GM12801 (cell line): ENCODE measurements at regions not wholly inside any gene's neighbourhood (a gene's known extent, or its start where the extent isn't known, plus 50 kb on each side); places are given as distances from the start of the nearest gene placed in this dataset.

Experiments
- CTCF ChIP-seq: IDR thresholded peaks from one replicate; pipeline ENCODE4 v1.5.1; 2011; ENCODE audit warnings: control low read depth; ENCODE audit not compliant: insufficient read length; ENCODE audit errors: extremely low read depth

DNA sequence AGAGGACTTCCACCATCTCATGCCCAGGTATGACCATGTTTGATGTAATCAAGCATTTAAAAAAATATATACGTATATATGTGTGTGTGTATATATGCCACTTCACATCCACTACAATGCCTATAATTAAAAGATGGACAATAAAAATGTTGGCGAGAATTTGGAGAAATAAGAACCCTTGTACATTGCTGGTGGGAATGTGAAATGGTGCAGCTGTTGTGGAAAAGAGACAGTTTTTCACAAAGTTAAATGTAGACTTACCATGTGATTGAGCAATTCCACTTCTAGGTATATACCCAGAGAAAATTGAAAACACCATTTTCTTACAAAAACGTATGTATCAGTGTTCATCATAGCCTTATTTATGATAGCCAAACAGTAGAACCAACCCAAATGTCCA lies 229.2 kb upstream of the WWC1 start:
- TF ChIP-seq CTCF: no peak

DNA sequence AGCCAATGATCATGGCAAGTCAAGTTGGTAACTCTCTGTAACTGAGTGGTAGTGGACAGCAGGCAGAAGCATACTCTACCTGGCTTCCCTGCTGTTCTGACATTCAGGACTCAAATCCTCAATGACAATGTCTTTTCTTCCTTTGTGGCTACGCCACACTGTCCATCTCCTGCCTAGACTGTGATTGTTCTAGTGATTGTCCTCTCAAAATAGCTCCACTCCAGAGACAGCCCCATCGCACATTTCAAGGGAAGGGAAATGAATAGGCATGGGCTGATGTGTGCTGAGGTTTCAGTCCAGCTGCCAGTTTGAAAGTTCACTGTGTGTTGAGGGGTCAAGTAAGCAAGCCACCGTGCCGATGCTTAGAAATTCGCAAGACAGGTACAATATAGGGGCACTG lies 227.0 kb upstream of the WWC1 start:
- no peak for TF ChIP-seq CTCF

DNA sequence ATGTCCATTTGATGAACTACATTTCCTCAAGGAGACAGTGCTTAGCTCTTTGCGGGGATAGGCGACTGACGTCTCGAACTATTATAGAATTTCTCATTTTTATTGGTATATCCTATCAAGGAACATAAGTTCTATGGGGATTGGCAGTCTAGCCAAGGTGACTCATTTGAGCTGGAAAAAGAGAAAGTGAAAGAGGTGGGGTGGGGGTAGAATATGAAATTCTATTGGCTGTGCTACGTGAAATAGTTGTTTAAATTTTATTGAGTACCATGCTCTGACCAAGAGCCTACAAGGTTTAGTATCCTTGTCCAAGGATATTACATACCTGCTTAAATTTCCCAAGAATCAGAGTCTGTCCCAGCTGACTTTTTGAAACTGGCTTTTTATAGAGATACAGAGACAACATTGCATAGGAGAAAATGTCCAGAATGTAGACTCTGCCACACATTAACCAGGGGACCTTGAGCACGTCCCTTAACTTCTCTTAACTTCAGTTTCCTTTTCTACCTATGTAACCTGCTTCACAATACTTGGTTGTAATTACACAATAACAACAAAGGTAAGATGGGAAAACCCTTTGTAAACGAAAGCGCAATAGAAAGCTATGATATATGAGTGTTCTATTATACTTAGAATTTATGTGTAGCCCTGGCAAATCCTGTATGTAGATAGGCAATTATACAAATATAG lies 226.4 kb upstream of the WWC1 start:
- TF ChIP-seq CTCF: no peak

- TF ChIP-seq CTCF: no peak
Measured at GRCh38 chr5:168066536-168067208, 224.8 kb upstream of the WWC1 start.

GRCh38 chr5:168070761-168071160 lies 220.7 kb upstream of the WWC1 start:
- TF ChIP-seq CTCF: no peak

- TF ChIP-seq CTCF: no peak
Measured at GRCh38 chr5:168072665-168073064, 218.8 kb upstream of the WWC1 start.

DNA sequence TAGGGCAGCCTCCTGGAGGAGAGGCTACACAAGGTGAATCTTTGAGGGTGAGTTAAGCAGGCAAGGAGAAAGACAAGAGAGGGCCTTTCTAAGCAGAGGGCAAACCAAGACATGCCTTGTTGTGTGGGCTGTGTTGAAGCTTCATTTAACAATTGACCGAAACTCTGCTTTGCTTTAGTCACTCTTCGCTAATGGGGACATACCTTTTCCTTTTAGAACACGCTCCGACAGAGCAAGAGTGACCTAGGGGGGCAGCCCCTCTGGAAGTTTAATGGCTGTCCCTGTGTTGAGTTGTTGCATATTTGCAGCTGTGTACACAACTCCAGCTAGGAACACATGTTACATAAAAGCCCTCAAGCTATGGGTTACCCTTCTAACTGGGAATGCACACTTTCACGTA lies 218.1 kb upstream of the WWC1 start:
- TF ChIP-seq CTCF: no peak
